B cell (primary cell): ENCODE measurements at regions not wholly inside any gene's neighbourhood (a gene's known extent, or its start where the extent isn't known, plus 50 kb on each side); places are given as distances from the start of the nearest gene placed in this dataset.

Source experiments
- CTCF ChIP-seq: fragments of 200-600 bp; IDR thresholded peaks from one replicate; pipeline ENCODE4 v1.8.0; 2022; ENCODE audit warnings: antibody characterized with exemption, mild to moderate bottlenecking
- EZH2 ChIP-seq: IDR thresholded peaks from 2 replicates; pipeline ENCODE4 v1.6.1; 2012; ENCODE audit warnings: borderline replicate concordance, low read depth, mild to moderate bottlenecking, moderate library complexity, low read length; ENCODE audit not compliant: insufficient read depth, poor library complexity, severe bottlenecking

GRCh38 chr7:10121631-10122030 is 852.0 kb upstream of the PHF14 start:
- TF ChIP-seq CTCF (no peak), EZH2 (no peak)
